NCI-H1436 (cell line): ENCODE measurements at regions not wholly inside any gene's neighbourhood (a gene's known extent, or its start where the extent isn't known, plus 50 kb on each side); places are given as distances from the start of the nearest gene placed in this dataset.

Source experiments
- DNase-seq: peaks from one replicate; lab custom pipeline; 2025; lab: John Stamatoyannopoulos, UW

DNA sequence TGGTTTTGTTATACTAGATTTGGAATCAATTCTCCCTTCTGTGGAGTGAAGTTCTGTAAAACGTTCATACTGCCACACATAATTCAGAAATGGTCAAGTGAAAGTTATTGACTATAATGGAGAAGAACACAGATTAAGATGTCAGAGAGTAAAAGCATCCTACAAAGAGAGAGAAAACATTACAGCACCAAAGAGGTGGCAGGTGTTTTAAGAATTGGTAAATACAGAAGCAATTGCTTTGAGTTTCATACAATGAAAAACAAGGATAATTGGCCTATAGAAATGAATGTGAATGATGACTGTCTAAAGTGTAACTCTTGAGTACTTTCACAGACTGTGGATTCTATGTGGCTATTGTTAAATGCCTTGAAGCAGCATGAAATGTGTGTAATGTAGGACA is 435.6 kb upstream of the SMIM31 start:
- no peak for DNase-seq

GRCh38 chr4:164319688-164320087 is 434.2 kb upstream of the SMIM31 start:
- DNase-seq: no peak

DNA sequence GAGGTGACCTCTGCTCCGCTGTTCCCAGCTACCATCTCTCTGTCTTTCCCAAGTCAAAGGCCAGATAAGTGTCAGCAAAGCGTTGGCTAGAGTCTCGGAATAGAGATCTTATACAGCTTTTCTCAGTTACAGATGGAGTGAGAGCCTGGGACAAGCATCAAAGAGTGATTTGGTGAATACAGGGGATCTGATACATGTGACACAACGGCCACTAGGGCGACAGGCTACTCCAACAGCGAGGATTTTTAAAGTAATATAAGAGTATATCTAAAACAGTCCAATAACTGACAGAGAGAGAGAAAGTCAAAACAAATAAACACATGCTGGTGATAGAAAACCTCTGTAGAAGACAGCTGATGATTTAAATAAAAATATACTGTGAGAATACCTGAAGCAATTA is 433.1 kb upstream of the SMIM31 start:
- no peak for DNase-seq

DNA sequence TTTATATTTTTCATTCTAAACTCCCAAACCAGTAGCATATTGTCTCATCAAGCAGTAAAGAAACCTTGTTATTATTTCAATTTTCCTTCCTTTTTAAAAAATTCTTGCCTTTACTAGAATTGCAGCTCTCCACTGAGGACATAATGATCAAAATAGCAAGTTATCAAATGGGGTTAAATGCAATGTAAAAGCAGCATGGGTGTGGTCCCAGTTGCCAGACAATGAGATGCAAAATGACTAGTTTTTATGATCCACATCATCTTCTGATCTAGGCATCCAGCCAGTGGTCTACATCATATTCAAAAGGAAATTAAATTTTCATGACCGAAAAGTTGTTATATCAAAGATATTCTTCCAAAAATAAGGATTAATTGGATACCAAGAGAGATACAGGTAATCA is 427.9 kb upstream of the SMIM31 start:
- DNase-seq: no peak

- DNase-seq: no peak
These were observed 416.5 kb upstream of the SMIM31 start for GRCh38 chr4:164337219-164337944.

GRCh38 chr4:164343472-164343976 is 410.4 kb upstream of the SMIM31 start:
- no peak for DNase-seq

- DNase-seq: no peak
These were observed 408.2 kb upstream of the SMIM31 start for GRCh38 chr4:164345756-164346155.

DNA sequence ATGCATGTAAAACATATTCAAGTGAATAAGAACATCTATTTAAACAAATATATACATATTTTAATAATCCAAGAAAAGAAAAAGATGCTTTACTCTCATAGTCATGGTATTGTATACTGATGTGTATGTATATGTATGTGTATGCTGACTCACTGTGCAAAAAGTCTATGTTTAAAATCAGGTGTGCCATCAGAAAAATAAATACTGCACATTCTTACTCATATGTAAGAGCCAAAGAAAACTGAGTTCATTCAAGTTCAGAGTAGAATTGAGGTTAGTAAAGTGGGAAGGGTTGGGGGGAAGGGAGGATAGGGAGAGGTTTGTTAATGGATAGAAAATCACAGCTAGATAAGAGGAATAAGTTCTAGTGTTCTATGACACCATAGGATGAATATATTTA is 403.9 kb upstream of the SMIM31 start:
- DNase-seq: no peak

- peak; percentile 2 for DNase-seq
These were observed 403.2 kb upstream of the SMIM31 start for GRCh38 chr4:164350716-164351115.

- no peak for DNase-seq
These were observed 396.0 kb upstream of the SMIM31 start for GRCh38 chr4:164357957-164358356.

DNA sequence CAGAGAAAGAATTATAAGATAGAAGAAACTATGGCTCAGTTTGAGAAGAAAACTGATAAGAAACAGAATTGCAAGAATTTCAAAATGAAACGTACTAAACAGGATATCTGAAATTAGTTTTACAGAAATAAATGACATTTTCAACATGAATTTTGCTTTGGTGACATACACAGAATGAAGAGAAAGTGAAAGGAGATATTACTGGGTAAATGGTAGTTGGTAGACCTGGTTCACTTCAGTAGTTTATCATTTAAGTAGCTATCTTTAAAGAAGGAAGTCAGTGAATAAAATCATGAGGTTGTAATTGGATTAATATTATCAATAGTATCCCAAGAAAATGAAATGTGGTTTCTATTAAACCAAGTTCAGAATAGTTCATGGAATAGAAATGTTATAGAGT is 395.5 kb upstream of the SMIM31 start:
- no peak for DNase-seq

DNA sequence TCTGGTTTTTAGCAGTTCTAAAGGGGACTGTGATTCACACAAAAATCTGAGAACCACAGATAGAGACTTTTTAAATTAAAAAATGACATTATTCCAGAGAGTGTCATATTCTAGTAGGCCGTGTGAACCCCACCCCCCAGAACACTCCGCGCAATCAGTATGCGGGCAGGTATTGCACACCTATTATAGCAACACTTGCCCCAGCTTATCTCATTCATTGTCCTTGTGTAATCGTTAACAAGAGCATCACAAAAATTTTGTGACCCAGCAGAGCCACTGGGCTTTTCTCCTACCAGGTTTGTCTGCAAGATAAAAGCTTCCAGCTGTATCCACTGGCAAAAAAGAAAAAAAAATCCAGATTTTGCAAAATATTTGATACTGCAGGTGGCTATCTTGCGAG is 394.1 kb upstream of the SMIM31 start:
- no peak for DNase-seq

DNA sequence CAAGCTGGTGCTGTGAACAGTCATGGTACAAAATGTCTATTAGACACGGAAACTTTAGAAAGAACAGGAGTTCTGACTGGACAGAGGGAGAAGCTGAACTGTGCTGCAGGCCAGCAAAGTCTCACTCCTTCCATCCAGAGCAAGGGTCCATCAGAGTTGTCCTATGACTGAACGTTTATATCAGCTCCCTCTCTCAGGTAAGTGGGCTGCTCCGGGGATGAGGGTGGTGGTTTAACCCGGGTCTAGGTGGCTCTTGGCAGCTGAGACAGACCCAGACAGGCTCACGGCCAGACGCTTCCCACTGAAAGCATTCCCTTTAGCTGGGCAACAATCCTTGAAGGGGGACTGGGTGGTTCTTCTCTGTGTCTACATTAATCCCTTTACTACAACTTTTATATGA is 385.0 kb upstream of the SMIM31 start:
- no peak for DNase-seq

DNA sequence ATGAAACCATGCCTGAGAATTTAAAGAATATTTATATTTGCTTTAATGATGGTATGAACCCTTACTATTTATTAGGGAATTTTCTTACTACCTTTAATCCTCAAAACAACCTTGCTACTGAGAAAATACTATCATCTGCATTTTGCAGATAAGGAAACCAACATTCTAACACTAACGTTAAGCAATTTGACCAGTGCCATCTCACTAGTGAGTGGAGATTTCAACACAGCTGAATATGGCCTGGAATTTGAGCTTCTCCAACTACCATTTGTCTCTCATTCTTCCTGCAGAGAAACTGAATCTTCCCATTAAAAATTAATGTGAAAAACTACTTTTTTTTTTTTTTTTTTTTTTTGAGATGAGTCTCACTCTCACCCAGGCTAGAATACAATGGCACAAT is 380.9 kb upstream of the SMIM31 start:
- no peak for DNase-seq

DNA sequence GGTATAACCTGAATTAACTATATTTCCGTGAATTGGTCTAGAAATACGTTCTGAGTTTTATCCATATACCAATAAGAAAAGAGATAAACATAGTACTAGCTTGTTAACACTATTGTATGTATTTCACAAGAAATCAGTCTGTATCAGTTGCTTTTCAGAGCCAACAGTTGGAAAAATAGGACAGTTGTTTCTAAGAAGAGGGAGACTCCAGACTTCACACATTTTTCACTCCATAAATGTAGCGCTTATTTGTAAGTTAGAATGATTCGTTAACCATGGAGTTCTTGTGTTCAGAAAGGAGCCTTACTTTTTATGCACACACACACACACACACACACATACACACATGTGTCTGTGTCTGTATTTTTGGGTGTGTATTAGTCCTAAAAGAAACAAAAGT is 376.7 kb upstream of the SMIM31 start:
- no peak for DNase-seq

GRCh38 chr4:164378361-164378760 is 375.6 kb upstream of the SMIM31 start:
- no peak for DNase-seq

DNA sequence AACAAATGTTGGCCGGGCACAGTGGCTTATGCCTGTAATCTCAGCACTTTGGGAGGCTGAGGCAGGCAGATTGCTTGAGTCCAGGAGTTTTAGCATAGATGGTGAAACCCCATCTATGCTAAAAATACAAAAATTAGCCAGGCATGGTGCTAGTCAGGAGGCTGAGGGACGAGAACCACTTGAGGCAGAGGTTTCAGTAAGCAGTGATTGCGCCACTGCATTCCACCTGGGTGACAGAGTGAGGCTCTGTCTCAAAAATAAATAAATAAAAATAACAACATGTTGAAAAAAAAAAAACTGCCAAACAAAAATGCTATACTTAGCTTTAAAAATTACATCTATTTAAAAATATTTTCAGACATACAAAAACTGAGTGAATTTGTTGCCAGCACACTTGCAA is 374.2 kb upstream of the SMIM31 start:
- no peak for DNase-seq

- no peak for DNase-seq
These were observed 372.1 kb upstream of the SMIM31 start for GRCh38 chr4:164381859-164382258.

- DNase-seq: no peak
These were observed 370.9 kb upstream of the SMIM31 start for GRCh38 chr4:164383058-164383357.

DNA sequence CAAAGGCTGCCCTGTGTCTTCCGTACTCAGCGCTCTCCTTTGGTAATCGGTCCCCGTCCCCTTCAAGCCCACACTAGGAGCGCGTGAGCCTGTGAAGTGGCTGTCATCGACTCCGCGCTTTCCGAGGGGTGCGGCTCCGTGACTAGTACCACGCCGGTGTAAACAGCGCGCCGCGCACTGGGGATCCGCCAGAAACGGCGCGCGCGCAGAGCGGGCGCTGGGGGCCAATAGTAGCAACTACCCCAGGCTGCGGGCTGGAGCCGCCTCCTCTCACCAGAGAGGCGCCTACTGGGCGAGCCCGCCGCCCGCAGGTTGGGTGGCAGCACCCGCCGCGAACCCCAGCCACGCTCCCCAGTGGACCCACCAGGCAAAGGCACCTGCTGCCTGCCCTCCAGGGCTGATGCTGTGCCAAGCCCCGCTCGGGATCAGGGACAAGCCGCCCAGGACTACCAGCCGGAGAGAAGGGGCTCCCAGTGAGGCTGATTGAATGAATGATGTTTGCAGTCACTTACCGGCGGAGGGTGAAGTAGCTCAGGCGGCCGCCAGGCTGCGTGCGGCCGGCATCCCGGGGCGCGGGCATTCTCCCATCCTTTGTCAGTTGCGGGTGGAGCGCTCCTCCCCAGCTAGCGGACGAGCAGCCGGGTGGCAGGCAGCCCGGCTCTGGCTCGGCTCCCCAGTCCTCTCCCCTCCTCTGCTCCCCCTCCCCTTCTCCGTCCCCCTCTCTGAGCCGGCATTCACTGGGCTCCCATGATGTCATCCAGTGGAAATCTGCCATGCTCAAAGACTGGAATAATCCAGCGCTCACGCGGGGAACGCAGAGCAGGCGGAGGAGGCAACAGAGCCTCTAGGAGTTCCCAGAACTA is 370.3 kb upstream of the SMIM31 start:
- DNase-seq: no peak

GRCh38 chr4:164384416-164384815 is 369.5 kb upstream of the SMIM31 start:
- no peak for DNase-seq

GRCh38 chr4:164396439-164396838 is 357.5 kb upstream of the SMIM31 start:
- no peak for DNase-seq

DNA sequence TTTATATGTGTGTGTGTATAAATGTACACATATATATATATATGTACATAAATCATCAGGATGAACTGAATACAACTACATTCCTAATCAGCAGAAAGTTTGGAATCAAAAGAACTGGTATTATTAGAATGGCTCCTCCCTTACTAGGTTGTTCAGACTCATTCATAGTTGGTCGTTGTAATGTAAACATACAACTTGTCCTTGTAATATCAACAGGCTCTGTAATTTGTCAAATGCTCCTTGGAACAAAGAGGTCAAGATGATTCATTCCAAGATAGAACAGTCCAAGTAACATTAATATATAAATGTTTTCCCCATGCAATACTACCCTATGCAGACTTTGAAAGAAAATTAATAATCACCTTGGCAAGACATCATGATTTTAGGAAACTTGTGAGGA is 351.4 kb upstream of the SMIM31 start:
- no peak for DNase-seq

DNA sequence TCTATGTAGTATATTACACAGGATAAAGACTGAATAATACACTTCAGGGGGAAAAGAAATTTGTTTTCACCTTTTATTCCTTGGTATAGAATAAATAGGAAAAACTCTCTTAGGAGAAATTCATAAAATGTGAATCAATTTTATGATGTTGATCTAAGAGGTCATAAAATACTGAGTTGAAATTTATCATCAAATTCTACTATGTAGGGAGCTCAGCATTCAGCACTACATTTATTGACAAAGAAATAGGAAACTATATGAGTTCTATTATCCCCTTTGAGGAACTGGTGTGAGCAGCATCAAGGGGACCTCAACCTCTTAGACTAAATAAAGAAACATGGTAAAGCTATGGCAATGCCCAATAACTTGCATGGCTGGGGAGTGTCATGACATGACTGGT is 348.2 kb upstream of the SMIM31 start:
- DNase-seq: no peak
